Psoas muscle (tissue), 7 donors: ENCODE measurements at regions not wholly inside any gene's neighbourhood (a gene's known extent, or its start where the extent isn't known, plus 50 kb on each side); places are given as distances from the start of the nearest gene placed in this dataset.

ENCODE experiments used
- ATAC-seq, 4 donors: fragments of 200-7000 bp; cut with Tn5 transposase; one replicate each; pipeline ENCODE4 v1.9.1; 2020; ENCODE audit warnings: moderate library complexity in 3 of 4, mild to moderate bottlenecking in 2 of 4
- DNase-seq, 2 donors: peaks; one replicate each; pipeline ENCODE4 v3.0.0-alpha.2; 2020
- H3K27ac ChIP-seq: fragments of 200-600 bp; one replicate; pipeline ENCODE4 v1.8.0; 2022
- H3K27me3 ChIP-seq, 3 donors: fragments of 200-600 bp in 1 of 3; one replicate each; pipeline versions ENCODE4 v1.6.1 to v1.8.0; 2013 to 2022; ENCODE audit warnings: low read length in 2 of 3, mild to moderate bottlenecking in 2 of 3, moderate library complexity in 1 of 3; ENCODE audit not compliant: insufficient read depth in 3 of 3
- H3K36me3 ChIP-seq, 2 donors: fragments of 200-600 bp in 1 of 2; one replicate each; pipeline versions ENCODE4 v1.6.1 to v1.8.0; 2013 to 2022; ENCODE audit warnings: low read depth in 1 of 2, mild to moderate bottlenecking in 1 of 2, moderate library complexity in 1 of 2; ENCODE audit not compliant: insufficient read depth in 1 of 2
- H3K4me1 ChIP-seq: fragments of 200-600 bp; one replicate; pipeline ENCODE4 v1.8.0; 2022
- H3K4me3 ChIP-seq: fragments of 200-600 bp; one replicate; pipeline ENCODE4 v1.8.0; 2022; ENCODE audit warnings: mild to moderate bottlenecking
- H3K9me3 ChIP-seq: fragments of 200-600 bp; one replicate; pipeline ENCODE4 v1.8.0; 2022
- WGBS, 3 donors: extraction: QIAGEN DNeasy Blood & Tissue Kit; methylation state at CpG; one replicate each; pipeline versions ENCODE4 v1.1.6 to v1.1.7; 2013; 5-methylcytosine and 5-hydroxymethylcytosine counted together
- intact Hi-C, 2 donors: fragments of 100-400 bp; cut with DNase I; formaldehyde crosslinking; loops; one replicate each; pipeline versions ENCODE4 v1.11.0 to v1.14.2; 2022
- TF ChIP-seq, protein P1 (sequence below): fragments of 200-600 bp; IDR thresholded peaks from one replicate; pipeline ENCODE4 v1.8.0; 2022; ENCODE audit warnings: antibody characterized with exemption
- donor health status: healthy with polysubstance abuse.
- donor health status: DM: no; HTN: no; CAD: no; lungs with moderate emphysema.
- donor health status: Bipolar disorder and iron deficiency.
- donor health status: healthy.
- donor health status: DM: yes; HTN: yes; CAD: no.
- donor health status: DM: no; HTN: no; CAD: no.
- donor health status: DM: yes; HTN: yes; CAD: no.

DNA sequence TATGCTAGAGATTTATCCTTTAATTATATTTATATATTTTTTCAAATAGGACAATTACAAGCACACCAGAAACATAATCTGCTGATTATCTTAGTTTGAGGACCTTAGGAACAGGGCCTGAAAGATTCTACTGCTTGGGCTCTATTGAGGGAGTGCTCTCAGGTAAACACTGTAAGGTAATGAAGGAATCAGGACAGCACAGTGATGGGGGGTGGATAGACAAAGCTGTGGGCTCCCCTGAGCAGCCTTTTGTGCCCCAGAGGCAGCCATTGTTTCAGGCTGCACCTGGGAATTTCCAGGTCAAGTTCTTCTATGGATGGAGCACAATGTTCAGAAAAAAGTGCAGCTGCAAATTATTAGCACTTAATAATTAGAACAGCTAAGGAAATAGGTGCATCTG is 848.0 kb upstream of the CADM2 start:
- ATAC-seq: no peak
- Histone ChIP-seq H3K9me3 (no peaks in the 10 kb centered on the region), H3K4me3 (no peak overlapping the region), H3K27me3 (no peaks in the 10 kb centered on the region), H3K4me1 (no peaks in the 10 kb centered on the region), H3K36me3 (no peaks in the 10 kb centered on the region), H3K27ac (no peak overlapping the region)
- TF ChIP-seq, protein P1, sequence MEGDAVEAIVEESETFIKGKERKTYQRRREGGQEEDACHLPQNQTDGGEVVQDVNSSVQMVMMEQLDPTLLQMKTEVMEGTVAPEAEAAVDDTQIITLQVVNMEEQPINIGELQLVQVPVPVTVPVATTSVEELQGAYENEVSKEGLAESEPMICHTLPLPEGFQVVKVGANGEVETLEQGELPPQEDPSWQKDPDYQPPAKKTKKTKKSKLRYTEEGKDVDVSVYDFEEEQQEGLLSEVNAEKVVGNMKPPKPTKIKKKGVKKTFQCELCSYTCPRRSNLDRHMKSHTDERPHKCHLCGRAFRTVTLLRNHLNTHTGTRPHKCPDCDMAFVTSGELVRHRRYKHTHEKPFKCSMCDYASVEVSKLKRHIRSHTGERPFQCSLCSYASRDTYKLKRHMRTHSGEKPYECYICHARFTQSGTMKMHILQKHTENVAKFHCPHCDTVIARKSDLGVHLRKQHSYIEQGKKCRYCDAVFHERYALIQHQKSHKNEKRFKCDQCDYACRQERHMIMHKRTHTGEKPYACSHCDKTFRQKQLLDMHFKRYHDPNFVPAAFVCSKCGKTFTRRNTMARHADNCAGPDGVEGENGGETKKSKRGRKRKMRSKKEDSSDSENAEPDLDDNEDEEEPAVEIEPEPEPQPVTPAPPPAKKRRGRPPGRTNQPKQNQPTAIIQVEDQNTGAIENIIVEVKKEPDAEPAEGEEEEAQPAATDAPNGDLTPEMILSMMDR: no peak
- DNase-seq: no peak
- intact Hi-C loops: no loop called here

DNA sequence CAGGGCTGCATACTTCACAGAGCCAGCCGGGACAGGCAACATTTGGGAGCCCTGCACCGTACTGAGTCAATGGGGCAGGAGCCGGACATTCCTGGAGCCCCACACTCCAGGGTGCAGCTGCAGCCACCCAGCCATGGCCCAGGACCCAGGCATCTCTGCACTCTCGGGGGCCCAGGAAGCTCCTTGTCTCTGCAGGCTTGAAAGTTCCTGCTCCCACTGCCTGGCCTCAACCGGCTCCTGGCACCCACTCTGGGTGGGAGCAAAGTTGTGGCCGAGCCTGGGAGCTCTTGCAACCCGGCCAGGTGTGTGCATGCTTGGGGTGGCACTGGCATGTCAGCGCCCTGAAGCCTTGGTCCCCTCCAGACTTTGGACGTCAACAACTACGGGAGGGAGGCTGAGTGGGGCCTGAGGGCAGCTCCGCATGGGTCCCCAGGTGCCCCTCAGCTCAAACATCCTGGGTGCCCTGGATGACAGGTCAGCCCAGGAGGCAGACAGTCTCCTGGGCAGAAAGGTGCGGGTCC is 833.5 kb upstream of the CADM2 start:
- DNase-seq: no peak
- Histone ChIP-seq H3K27ac (no peak overlapping the region), H3K4me1 (no peaks in the 10 kb centered on the region), H3K27me3 (no peaks in the 10 kb centered on the region), H3K9me3 (no peaks in the 10 kb centered on the region), H3K4me3 (no peak overlapping the region), H3K36me3 (no peaks in the 10 kb centered on the region)
- TF ChIP-seq, protein P1: no peak
- no peak for ATAC-seq
- WGBS, 3 donors: 93 to 97% (median 96%) methylated on average over 12 of the region's 12 CpGs
- intact Hi-C loops: no loop called here

DNA sequence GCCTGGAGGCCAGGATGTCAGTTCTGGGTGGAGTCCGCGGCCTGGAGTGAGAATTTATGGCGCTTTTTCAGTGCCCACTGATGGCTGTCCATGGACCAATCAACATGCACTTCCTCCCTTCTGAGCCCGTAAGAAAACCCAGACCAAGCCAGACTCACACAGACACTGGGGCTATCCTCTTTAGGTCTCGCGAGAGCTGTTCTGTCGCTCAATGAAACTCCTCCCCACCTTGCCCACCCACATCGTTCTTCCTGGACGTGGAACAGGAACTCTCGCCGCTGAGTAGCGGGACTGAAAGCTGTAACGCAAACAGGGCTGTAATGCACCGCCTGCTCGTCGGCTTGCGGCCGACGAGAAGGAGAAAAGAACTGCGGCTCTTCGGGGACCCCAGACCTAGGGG is 833.0 kb upstream of the CADM2 start:
- Histone ChIP-seq H3K27me3 (no peaks in the 10 kb centered on the region), H3K27ac (no peak overlapping the region), H3K9me3 (no peaks in the 10 kb centered on the region), H3K36me3 (no peaks in the 10 kb centered on the region), H3K4me3 (no peak overlapping the region), H3K4me1 (no peaks in the 10 kb centered on the region)
- intact Hi-C loops: no loop called here
- TF ChIP-seq, protein P1: no peak
- no peak for DNase-seq
- whole genome bisulfite sequencing, 3 donors: 96 to 97% (median 97%) methylated on average over 21 of the region's 21 CpGs
- ATAC-seq: no peak

DNA sequence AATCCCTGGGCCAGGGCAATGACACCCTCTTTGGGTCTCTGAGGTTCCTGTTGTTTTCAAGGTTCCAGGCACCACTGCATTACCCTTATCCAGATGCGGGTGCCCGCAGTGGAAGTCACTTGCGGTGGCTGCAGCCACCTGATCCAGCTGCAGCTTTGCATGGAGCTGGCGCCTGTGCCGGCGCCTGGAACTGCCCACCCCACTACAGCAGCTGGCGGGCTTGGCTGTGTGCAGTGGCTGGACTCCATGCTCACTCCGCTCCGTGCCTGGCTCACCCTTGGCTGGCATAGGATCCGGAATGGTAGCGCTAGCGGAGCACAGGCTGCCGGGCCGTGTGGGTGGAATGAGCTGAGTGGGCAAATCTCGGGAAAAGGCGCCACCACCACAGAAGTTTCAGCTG is 832.6 kb upstream of the CADM2 start:
- intact Hi-C loops: no loop called here
- Histone ChIP-seq H3K27ac (no peak overlapping the region), H3K4me1 (no peaks in the 10 kb centered on the region), H3K4me3 (no peak overlapping the region), H3K27me3 (no peaks in the 10 kb centered on the region), H3K36me3 (no peaks in the 10 kb centered on the region), H3K9me3 (no peaks in the 10 kb centered on the region)
- no peak for DNase-seq
- TF ChIP-seq, protein P1: no peak
- no peak for ATAC-seq
- WGBS, 3 donors: 97 to 98% (median 97%) methylated on average over 16 of the region's 16 CpGs

DNA sequence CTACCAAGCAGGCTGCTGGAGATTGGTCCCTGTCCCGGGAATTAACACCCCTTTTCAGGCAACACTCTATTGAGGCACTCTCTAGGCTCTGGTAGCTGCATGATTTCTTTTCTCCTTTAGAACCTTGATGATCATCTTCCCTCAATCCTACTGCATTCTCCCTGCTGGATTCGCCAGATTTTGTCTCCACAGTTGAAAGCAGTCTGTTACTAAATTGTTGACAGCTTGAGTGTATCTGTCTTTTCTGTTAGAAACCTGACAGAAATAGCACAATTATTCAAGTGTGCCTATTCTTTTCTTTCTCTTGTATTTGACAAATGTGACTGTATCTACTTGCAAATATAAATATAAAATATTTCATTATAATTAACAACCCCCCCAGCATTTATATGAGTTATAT is 830.8 kb upstream of the CADM2 start:
- H3K9me3 ChIP-seq: no peaks in the 10 kb centered on the region
- no peaks in the 10 kb centered on the region for H3K36me3 ChIP-seq
- no peak overlapping the region for H3K27ac ChIP-seq
- DNase-seq: no peak
- WGBS, 3 donors: 69 to 74% (median 74%) methylated on average over 2 of the region's 2 CpGs
- TF ChIP-seq, protein P1: no peak
- H3K4me3 ChIP-seq: no peak overlapping the region
- intact Hi-C loops: no loop called here
- no peaks in the 10 kb centered on the region for H3K27me3 ChIP-seq
- no peaks in the 10 kb centered on the region for H3K4me1 ChIP-seq
- ATAC-seq: no peak
